CD14-positive monocyte (primary cell): ENCODE measurements at regions not wholly inside any gene's neighbourhood (a gene's known extent, or its start where the extent isn't known, plus 50 kb on each side); places are given as distances from the start of the nearest gene placed in this dataset.

ENCODE experiments used
- DNase-seq, 3 donors: peaks; one replicate each; pipeline ENCODE4 v3.0.0-alpha.2; 2011 to 2022
- H2AFZ ChIP-seq: 2 replicates; pipeline ENCODE4 v1.6.0; 2012; ENCODE audit warnings: mild to moderate bottlenecking, low read depth, low read length, inconsistent platforms; ENCODE audit not compliant: insufficient read depth, poor library complexity, severe bottlenecking
- H3K27ac ChIP-seq, 2 donors: 1 replicate in 1 of 2; 2 replicates in 1 of 2; pipeline ENCODE4 v1.5.1; 2012 to 2013; ENCODE audit warnings: low read length in 2 of 2, control low read depth in 1 of 2, inconsistent platforms in 1 of 2, low read depth in 1 of 2, mild to moderate bottlenecking in 1 of 2
- H3K27me3 ChIP-seq, 2 donors: one replicate each; pipeline versions ENCODE4 v1.6.0 to v1.6.1; 2011 to 2013; ENCODE audit warnings: low read length in 2 of 2; ENCODE audit not compliant: control insufficient read depth in 2 of 2, insufficient read depth in 2 of 2
- H3K36me3 ChIP-seq, 2 donors: replicated peaks in 1 of 2; 1 replicate in 1 of 2; 2 replicates in 1 of 2; pipeline versions ENCODE4 v1.5.1 to v1.6.1; 2012 to 2013; ENCODE audit warnings: low read length in 2 of 2, control low read depth in 1 of 2, inconsistent platforms in 1 of 2, mild to moderate bottlenecking in 1 of 2; ENCODE audit not compliant: insufficient read depth in 2 of 2, control insufficient read depth in 1 of 2
- H3K4me1 ChIP-seq, 2 donors: 1 replicate in 1 of 2; 2 replicates in 1 of 2; pipeline versions ENCODE4 v1.5.1 to v1.6.1; 2012 to 2013; ENCODE audit warnings: low read length in 2 of 2, control low read depth in 1 of 2, inconsistent platforms in 1 of 2, mild to moderate bottlenecking in 1 of 2, moderate library complexity in 1 of 2; ENCODE audit not compliant: insufficient read depth in 2 of 2, control insufficient read depth in 1 of 2
- H3K4me2 ChIP-seq: replicated peaks from 2 replicates; pipeline ENCODE3; 2012; ENCODE audit warnings: low read length, moderate library complexity, mild to moderate bottlenecking; ENCODE audit not compliant: poor library complexity, severe bottlenecking; ENCODE audit errors: extremely low read depth
- H3K4me3 ChIP-seq, 3 experiments: fragments of 200-600 bp in 1 of 3; sonication (generic) in 1 of 3; replicated peaks in 1 of 3; 1 replicate in 2 of 3; 2 replicates in 1 of 3; pipeline ENCODE4 v1.5.1; 2011 to 2013; ENCODE audit warnings: low read length in 3 of 3, mild to moderate bottlenecking in 3 of 3, control low read depth in 2 of 3, low read depth in 2 of 3, inconsistent platforms in 1 of 3, moderate library complexity in 1 of 3
- H3K79me2 ChIP-seq: 2 replicates; pipeline ENCODE4 v1.6.0; 2012; ENCODE audit warnings: mild to moderate bottlenecking, control low read depth, inconsistent platforms, low read length, moderate library complexity; ENCODE audit not compliant: insufficient read depth
- H3K9ac ChIP-seq: 2 replicates; pipeline ENCODE4 v1.6.0; 2017; ENCODE audit warnings: low read length, mild to moderate bottlenecking; ENCODE audit not compliant: insufficient read depth, poor library complexity, severe bottlenecking
- H3K9me3 ChIP-seq, 2 donors: replicated peaks in 1 of 2; 1 replicate in 1 of 2; 2 replicates in 1 of 2; pipeline versions ENCODE4 v1.5.1 to v1.6.1; 2012 to 2013; ENCODE audit warnings: low read length in 2 of 2, control low read depth in 1 of 2; ENCODE audit not compliant: control insufficient read depth in 1 of 2, insufficient read depth in 1 of 2
- H4K20me1 ChIP-seq: 2 replicates; pipeline ENCODE4 v1.6.0; 2012; ENCODE audit warnings: mild to moderate bottlenecking, low read length, control low read depth, moderate library complexity; ENCODE audit not compliant: insufficient read depth
- H3K27ac Mint-ChIP-seq, 7 donors: one replicate each; pipeline ENCODE4 v1.8.0; 2020; ENCODE audit warnings: mild to moderate bottlenecking in 7 of 7, mixed read lengths in 7 of 7, moderate library complexity in 6 of 7, inconsistent platforms in 2 of 7
- H3K27me3 Mint-ChIP-seq, 3 donors: one replicate each; pipeline ENCODE4 v1.8.0; 2021 to 2022; ENCODE audit warnings: low read depth in 3 of 3, mild to moderate bottlenecking in 3 of 3, mixed read lengths in 3 of 3, moderate library complexity in 3 of 3, inconsistent platforms in 1 of 3
- H3K36me3 Mint-ChIP-seq, 2 donors: one replicate each; pipeline ENCODE4 v1.8.0; 2020; ENCODE audit warnings: mixed read lengths in 2 of 2, inconsistent platforms in 1 of 2, mild to moderate bottlenecking in 1 of 2
- H3K4me1 Mint-ChIP-seq: one replicate; pipeline ENCODE4 v1.8.0; 2020; ENCODE audit warnings: mild to moderate bottlenecking, mixed read lengths
- H3K4me3 Mint-ChIP-seq, 2 donors: one replicate each; pipeline ENCODE4 v1.8.0; 2020; ENCODE audit warnings: mild to moderate bottlenecking in 2 of 2, mixed read lengths in 2 of 2, moderate library complexity in 1 of 2
- H3K9me3 Mint-ChIP-seq, 7 donors: one replicate each; pipeline ENCODE4 v1.8.0; 2020 to 2022; ENCODE audit warnings: mixed read lengths in 7 of 7, mild to moderate bottlenecking in 6 of 7, moderate library complexity in 6 of 7, inconsistent platforms in 2 of 7
- WGBS: methylation state at CpG from one replicate; pipeline ENCODE4 v1.1.5; 2013; ENCODE audit warnings: missing lambda C conversion rate; ENCODE audit not compliant: insufficient coverage; 5-methylcytosine and 5-hydroxymethylcytosine counted together
- intact Hi-C, 2 donors: fragments of 100-400 bp; cut with micrococcal nuclease; formaldehyde crosslinking; loops; one replicate each; pipeline versions ENCODE4 v1.15.0 to v1.15.1; 2023
- TF ChIP-seq, protein P1 (sequence below): fragments of 200-600 bp; IDR thresholded peaks from one replicate; pipeline ENCODE4 v1.8.0; 2022; ENCODE audit warnings: antibody characterized with exemption, mild to moderate bottlenecking

DNA sequence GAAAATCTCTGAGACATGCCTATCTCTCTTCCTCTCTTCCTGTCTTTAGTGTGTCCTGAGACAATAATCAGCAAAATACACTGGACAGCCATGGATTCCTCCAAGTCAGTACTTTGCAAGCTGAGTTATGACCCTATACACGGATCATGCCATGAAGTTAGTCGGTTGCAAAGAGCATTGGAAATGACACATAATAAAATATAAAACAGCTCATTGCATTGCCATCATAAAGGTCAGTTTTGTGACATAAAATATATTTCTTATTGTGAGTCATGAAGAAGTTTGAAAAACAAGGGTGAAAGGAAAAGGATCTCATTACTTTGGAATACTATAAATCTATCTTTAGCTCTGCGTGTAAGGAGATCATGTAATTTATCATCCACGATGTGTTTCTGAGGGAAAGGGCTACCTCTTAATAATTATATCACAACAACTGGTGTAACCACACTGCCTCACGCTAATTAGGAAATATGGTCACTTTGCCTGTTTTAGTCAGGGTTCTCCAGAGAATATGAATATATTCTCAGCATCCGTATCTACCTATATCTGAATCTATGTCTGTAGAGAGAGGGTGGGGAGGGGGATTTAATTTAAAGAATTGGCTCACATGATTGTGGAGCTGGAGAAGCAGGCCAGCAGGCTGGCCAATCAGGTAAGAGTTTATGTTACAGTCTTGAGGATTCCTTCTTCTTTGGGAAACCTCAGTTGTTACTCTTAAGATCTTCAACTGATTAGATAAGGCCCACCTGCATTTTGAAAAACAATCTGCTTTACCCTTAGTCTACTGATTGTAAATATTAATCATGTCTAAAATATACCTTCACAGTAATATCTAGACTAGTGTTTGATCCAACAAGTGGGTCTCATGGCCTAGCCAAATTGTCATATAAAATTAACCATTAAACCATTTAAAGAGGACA is 198.8 kb downstream of the FAT3 start:
- H4K20me1 ChIP-seq: no peaks in the 10 kb centered on the region
- DNase-seq: no peak
- intact Hi-C loops: no loop called here
- H3K36me3 Mint-ChIP-seq: no peaks in the 10 kb centered on the region
- H3K9ac ChIP-seq: no peak overlapping the region
- H3K27me3 ChIP-seq: no peaks in the 10 kb centered on the region
- no peak overlapping the region for H3K4me3 ChIP-seq
- no peaks in the 10 kb centered on the region for H3K36me3 ChIP-seq
- H3K4me1 Mint-ChIP-seq: no peaks in the 10 kb centered on the region
- H3K9me3 Mint-ChIP-seq: peaks cover 0 to 4% (median 2%) of the 10 kb centered on the region in 7 donors
- H3K9me3 ChIP-seq: no peaks in the 10 kb centered on the region
- no peaks in the 10 kb centered on the region for H3K4me1 ChIP-seq
- H3K27ac ChIP-seq: no peak overlapping the region
- no peak overlapping the region for H3K27ac Mint-ChIP-seq
- no peak overlapping the region for H2AFZ ChIP-seq
- no peak overlapping the region for H3K4me2 ChIP-seq
- no peaks in the 10 kb centered on the region for H3K79me2 ChIP-seq
- H3K4me3 Mint-ChIP-seq: no peak overlapping the region
- no CpG with 5 or more reads among the region's 6 CpGs for WGBS
- TF ChIP-seq, protein P1, sequence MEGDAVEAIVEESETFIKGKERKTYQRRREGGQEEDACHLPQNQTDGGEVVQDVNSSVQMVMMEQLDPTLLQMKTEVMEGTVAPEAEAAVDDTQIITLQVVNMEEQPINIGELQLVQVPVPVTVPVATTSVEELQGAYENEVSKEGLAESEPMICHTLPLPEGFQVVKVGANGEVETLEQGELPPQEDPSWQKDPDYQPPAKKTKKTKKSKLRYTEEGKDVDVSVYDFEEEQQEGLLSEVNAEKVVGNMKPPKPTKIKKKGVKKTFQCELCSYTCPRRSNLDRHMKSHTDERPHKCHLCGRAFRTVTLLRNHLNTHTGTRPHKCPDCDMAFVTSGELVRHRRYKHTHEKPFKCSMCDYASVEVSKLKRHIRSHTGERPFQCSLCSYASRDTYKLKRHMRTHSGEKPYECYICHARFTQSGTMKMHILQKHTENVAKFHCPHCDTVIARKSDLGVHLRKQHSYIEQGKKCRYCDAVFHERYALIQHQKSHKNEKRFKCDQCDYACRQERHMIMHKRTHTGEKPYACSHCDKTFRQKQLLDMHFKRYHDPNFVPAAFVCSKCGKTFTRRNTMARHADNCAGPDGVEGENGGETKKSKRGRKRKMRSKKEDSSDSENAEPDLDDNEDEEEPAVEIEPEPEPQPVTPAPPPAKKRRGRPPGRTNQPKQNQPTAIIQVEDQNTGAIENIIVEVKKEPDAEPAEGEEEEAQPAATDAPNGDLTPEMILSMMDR: no peak
- H3K27me3 Mint-ChIP-seq: peaks cover 0 to 2% (median 0%) of the 10 kb centered on the region in 3 donors

DNA sequence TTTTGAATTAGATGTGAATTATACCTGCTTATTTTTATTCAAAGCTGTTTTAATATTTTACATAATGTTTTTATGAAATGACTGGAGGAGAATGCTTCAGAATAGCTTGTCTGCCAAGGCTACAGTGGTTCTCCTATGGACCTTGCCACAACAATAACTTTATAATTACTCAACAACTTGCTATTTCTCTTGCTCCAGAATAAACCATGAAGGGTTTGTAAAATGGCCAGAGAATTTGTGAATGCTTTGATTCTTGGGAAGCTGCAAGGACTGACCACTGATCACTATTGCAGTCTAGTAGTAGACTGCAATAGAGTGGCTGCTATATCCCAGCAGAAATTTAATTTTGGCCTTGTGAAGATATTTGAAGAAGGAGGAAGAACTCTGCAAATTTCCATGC is 199.7 kb downstream of the FAT3 start:
- H3K4me3 Mint-ChIP-seq: no peak overlapping the region
- H3K27me3 Mint-ChIP-seq: peaks cover 0 to 2% (median 0%) of the 10 kb centered on the region in 3 donors
- Histone ChIP-seq H3K9ac (no peak overlapping the region), H2AFZ (no peak overlapping the region), H3K4me2 (no peak overlapping the region), H3K4me1 (no peaks in the 10 kb centered on the region), H4K20me1 (no peaks in the 10 kb centered on the region), H3K79me2 (no peaks in the 10 kb centered on the region), H3K36me3 (no peaks in the 10 kb centered on the region), H3K4me3 (no peak overlapping the region), H3K9me3 (no peaks in the 10 kb centered on the region), H3K27ac (no peak overlapping the region), H3K27me3 (no peaks in the 10 kb centered on the region)
- no peak overlapping the region for H3K27ac Mint-ChIP-seq
- intact Hi-C loops: no loop called here
- H3K9me3 Mint-ChIP-seq: peaks cover 0 to 5% (median 3%) of the 10 kb centered on the region in 7 donors
- TF ChIP-seq, protein P1: no peak
- no peak for DNase-seq
- no peaks in the 10 kb centered on the region for H3K4me1 Mint-ChIP-seq
- no peaks in the 10 kb centered on the region for H3K36me3 Mint-ChIP-seq
